PC-9 (cell line): ENCODE measurements at regions not wholly inside any gene's neighbourhood (a gene's known extent, or its start where the extent isn't known, plus 50 kb on each side); places are given as distances from the start of the nearest gene placed in this dataset.

ENCODE experiments used
- BruUV-seq: library from RNA; stranded (reverse); fragments of 400-500 nt; replicated peaks from 2 replicates; lab custom pipeline; 2021; lab: Mats Ljungman, UMichigan
- CTCF ChIA-PET: fragments of 300-600 bp; sonication (Branson Sonifier 250); formaldehyde crosslinking; loops from one replicate; lab custom pipeline; 2022; ENCODE audit warnings: antibody characterized with exemption; lab: Charles Lee
- POLR2A ChIA-PET: fragments of 300-600 bp; sonication (Branson Sonifier 250); formaldehyde crosslinking; loops from one replicate; lab custom pipeline; 2022; ENCODE audit warnings: antibody characterized with exemption; ENCODE audit not compliant: unreplicated experiment; lab: Charles Lee
- DNase-seq, 2 experiments: peaks; one replicate each; pipeline versions ENCODE4 v3.0.0 to v3.0.0-alpha.2; 2015 to 2022; ENCODE audit warnings: mixed read lengths in 1 of 2
- H2AFZ ChIP-seq: fragments of 200-600 bp; sonication (generic); 2 replicates; pipeline ENCODE4 v1.8.1; 2017; ENCODE audit warnings: antibody characterized with exemption
- H3F3A ChIP-seq: fragments of 200-600 bp; sonication (generic); 2 replicates; pipeline ENCODE4 v1.8.1; 2017; ENCODE audit warnings: antibody characterized with exemption, mild to moderate bottlenecking, low read depth; ENCODE audit not compliant: insufficient read depth
- H3K27ac ChIP-seq: fragments of 200-600 bp; sonication (generic); 2 replicates; pipeline ENCODE4 v1.6.1; 2016; ENCODE audit warnings: mixed run types
- H3K27me3 ChIP-seq: fragments of 200-600 bp; sonication (generic); 2 replicates; pipeline ENCODE4 v1.6.1; 2016; ENCODE audit warnings: low read depth, mixed run types; ENCODE audit not compliant: insufficient read depth
- H3K36me3 ChIP-seq: fragments of 200-600 bp; sonication (generic); 2 replicates; pipeline ENCODE4 v1.6.1; 2016; ENCODE audit warnings: low read depth, mixed run types
- H3K4me1 ChIP-seq: fragments of 200-600 bp; sonication (generic); replicated peaks from 2 replicates; pipeline ENCODE4 v1.6.1; 2016; ENCODE audit warnings: mixed run types; ENCODE audit not compliant: insufficient read depth
- H3K4me2 ChIP-seq: fragments of 200-600 bp; sonication (generic); 2 replicates; pipeline ENCODE4 v1.6.1; 2017; ENCODE audit warnings: mixed run types
- H3K4me3 ChIP-seq: fragments of 200-600 bp; sonication (generic); 2 replicates; pipeline ENCODE4 v1.6.1; 2016; ENCODE audit warnings: mixed run types
- H3K79me2 ChIP-seq: fragments of 200-600 bp; sonication (generic); 2 replicates; pipeline ENCODE4 v1.6.1; 2017; ENCODE audit warnings: low read depth, mixed run types
- H3K9me2 ChIP-seq: fragments of 200-600 bp; sonication (generic); 2 replicates; pipeline ENCODE4 v1.8.1; 2017; ENCODE audit warnings: mild to moderate bottlenecking; ENCODE audit not compliant: insufficient read depth
- H3K9me3 ChIP-seq: fragments of 200-600 bp; sonication (generic); 2 replicates; pipeline ENCODE4 v1.8.1; 2016; ENCODE audit warnings: low read depth; ENCODE audit not compliant: insufficient read depth
- H4K20me1 ChIP-seq: fragments of 200-600 bp; sonication (generic); 2 replicates; pipeline ENCODE4 v1.8.1; 2017; ENCODE audit not compliant: insufficient read depth
- EZH2 ChIP-seq: fragments of 200-600 bp; sonication (generic); IDR thresholded peaks from 2 replicates; pipeline ENCODE4 v1.8.0; 2017; ENCODE audit warnings: antibody characterized with exemption, low read depth
- intact Hi-C: fragments of 100-400 bp; cut with micrococcal nuclease; formaldehyde crosslinking; loops from one replicate; pipeline ENCODE4 v1.10.0; 2022; ENCODE audit not compliant: unreplicated experiment
- TF ChIP-seq, protein P1 (sequence below): fragments of 200-600 bp; sonication (generic); conservative IDR thresholded peaks from 2 replicates; pipeline ENCODE4 v1.6.1; 2017; ENCODE audit warnings: mixed run types, antibody characterized with exemption, mild to moderate bottlenecking, moderate library complexity

DNA sequence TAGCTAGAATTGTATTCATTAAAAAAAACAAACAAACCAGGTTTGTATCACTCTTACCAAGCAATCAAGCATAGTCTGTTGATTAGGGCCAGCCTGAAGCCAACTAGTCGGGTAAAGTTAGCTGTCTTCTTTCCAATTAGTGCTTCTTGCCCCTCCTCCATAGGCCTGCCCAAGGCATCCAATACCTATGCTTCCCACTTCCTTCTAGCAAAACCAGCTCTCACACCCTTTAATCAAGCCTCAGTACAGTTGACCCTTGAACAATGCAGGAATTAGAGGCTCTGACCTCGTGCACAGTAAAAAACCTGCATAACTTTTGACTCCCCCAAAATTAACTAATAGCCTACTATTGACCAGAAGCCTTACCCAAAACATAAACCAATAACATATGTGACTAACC lies 119.1 kb upstream of the DTNBP1 start:
- Histone ChIP-seq H3F3A (no peaks in the 10 kb centered on the region), H3K36me3 (no peaks in the 10 kb centered on the region), H3K4me1 (no peaks in the 10 kb centered on the region), H3K27me3 (peaks cover 58% of the 10 kb centered on the region), H4K20me1 (no peaks in the 10 kb centered on the region), H3K79me2 (no peaks in the 10 kb centered on the region), H3K9me3 (no peaks in the 10 kb centered on the region), H3K27ac (no peak overlapping the region), H3K4me3 (no peak overlapping the region), H3K9me2 (no peaks in the 10 kb centered on the region), H2AFZ (no peak overlapping the region), H3K4me2 (no peak overlapping the region)
- DNase-seq = no peak
- BruUV-seq = no TSS peak
- CTCF ChIA-PET = no interaction called here
- POLR2A ChIA-PET = no interaction called here
- intact Hi-C loops = no loop called here
- TF ChIP-seq, protein P1, sequence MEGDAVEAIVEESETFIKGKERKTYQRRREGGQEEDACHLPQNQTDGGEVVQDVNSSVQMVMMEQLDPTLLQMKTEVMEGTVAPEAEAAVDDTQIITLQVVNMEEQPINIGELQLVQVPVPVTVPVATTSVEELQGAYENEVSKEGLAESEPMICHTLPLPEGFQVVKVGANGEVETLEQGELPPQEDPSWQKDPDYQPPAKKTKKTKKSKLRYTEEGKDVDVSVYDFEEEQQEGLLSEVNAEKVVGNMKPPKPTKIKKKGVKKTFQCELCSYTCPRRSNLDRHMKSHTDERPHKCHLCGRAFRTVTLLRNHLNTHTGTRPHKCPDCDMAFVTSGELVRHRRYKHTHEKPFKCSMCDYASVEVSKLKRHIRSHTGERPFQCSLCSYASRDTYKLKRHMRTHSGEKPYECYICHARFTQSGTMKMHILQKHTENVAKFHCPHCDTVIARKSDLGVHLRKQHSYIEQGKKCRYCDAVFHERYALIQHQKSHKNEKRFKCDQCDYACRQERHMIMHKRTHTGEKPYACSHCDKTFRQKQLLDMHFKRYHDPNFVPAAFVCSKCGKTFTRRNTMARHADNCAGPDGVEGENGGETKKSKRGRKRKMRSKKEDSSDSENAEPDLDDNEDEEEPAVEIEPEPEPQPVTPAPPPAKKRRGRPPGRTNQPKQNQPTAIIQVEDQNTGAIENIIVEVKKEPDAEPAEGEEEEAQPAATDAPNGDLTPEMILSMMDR = no peak
- no peak for TF ChIP-seq EZH2

DNA sequence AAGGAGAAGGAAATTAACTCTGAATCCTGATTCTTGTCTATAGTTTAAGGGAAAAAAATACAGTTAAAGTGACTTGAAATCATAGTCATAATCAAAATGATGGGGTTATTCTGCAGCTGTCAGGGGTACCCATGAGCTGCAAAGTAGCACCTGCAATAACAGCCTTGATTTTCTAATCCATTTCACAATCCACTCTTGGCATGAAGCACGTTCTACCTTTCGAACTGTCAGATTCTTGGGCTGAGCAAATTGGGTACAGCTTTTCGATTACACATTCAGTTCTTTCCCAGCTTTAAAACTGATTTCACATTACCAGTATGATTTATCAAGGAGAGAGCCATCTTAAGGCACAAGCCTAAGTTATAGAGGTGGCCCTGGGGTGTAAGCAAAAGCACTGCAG lies 118.5 kb upstream of the DTNBP1 start:
- Histone ChIP-seq H3K27me3 (peaks cover 58% of the 10 kb centered on the region), H3K79me2 (no peaks in the 10 kb centered on the region), H3F3A (no peaks in the 10 kb centered on the region), H3K4me3 (no peak overlapping the region), H3K9me3 (no peaks in the 10 kb centered on the region), H3K9me2 (no peaks in the 10 kb centered on the region), H3K4me2 (no peak overlapping the region), H3K27ac (no peak overlapping the region), H3K4me1 (no peaks in the 10 kb centered on the region), H4K20me1 (no peaks in the 10 kb centered on the region), H3K36me3 (no peaks in the 10 kb centered on the region), H2AFZ (no peak overlapping the region)
- POLR2A ChIA-PET = no interaction called here
- TF ChIP-seq EZH2 = no peak
- TF ChIP-seq, protein P1 = no peak
- DNase-seq = no peak
- no TSS peak for BruUV-seq
- intact Hi-C loops = no loop called here
- CTCF ChIA-PET = no interaction called here

DNA sequence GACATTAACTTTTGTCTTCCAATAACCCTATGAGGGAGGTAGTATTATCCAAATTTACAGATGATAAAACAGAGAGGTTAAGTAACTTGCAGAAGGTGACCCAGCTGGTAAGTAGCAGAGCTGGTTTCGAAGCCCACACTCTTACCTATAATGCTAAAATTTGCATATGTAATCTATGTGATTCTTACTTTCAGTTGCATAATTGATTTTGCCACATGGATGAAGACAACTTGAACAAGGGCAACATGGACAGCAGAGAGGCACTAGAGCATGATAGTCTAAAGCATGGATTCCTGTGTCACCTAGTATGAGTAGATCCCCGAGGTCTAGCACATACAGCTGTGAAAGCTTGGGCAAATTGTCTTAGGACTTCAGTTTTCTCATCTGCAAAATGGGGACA lies 117.6 kb upstream of the DTNBP1 start:
- intact Hi-C loops = no loop called here

More for the DNA sequence above, 117.6 kb upstream of the DTNBP1 start:
- H3K4me1 ChIP-seq = no peaks in the 10 kb centered on the region
- TF ChIP-seq EZH2 = no peak
- TF ChIP-seq, protein P1 = no peak
- BruUV-seq = no TSS peak
- H3K9me3 ChIP-seq = no peaks in the 10 kb centered on the region
- H3K27me3 ChIP-seq = peaks cover 57% of the 10 kb centered on the region
- H3K79me2 ChIP-seq = no peaks in the 10 kb centered on the region
- no peaks in the 10 kb centered on the region for H3K36me3 ChIP-seq
- H3K27ac ChIP-seq = no peak overlapping the region
- no peak overlapping the region for H3K4me3 ChIP-seq
- H3K9me2 ChIP-seq = no peaks in the 10 kb centered on the region
- ChIA-PET CTCF (no interaction called here), POLR2A (no interaction called here)
- no peak overlapping the region for H3K4me2 ChIP-seq
- no peaks in the 10 kb centered on the region for H3F3A ChIP-seq
- no peak for DNase-seq
- H2AFZ ChIP-seq = no peak overlapping the region
- H4K20me1 ChIP-seq = no peaks in the 10 kb centered on the region
